OCI-LY1 (cell line): ENCODE measurements at regions not wholly inside any gene's neighbourhood (a gene's known extent, or its start where the extent isn't known, plus 50 kb on each side); places are given as distances from the start of the nearest gene placed in this dataset.

Source experiments
- EZH2 ChIP-seq: fragments of 200-600 bp; sonication (generic), shearing (Covaris generic); IDR thresholded peaks from 2 replicates; pipeline ENCODE4 v1.8.0; 2017; ENCODE audit warnings: borderline replicate concordance, mixed run types, mild to moderate bottlenecking, antibody characterized with exemption, low read length, moderate library complexity, mixed read lengths
- TF ChIP-seq, protein P1 (sequence below): fragments of 200-600 bp; sonication (generic), shearing (Covaris generic); IDR thresholded peaks from 2 replicates; pipeline ENCODE4 v1.5.1; 2017; ENCODE audit warnings: mild to moderate bottlenecking, antibody characterized with exemption, low read length, moderate library complexity, mixed read lengths

DNA sequence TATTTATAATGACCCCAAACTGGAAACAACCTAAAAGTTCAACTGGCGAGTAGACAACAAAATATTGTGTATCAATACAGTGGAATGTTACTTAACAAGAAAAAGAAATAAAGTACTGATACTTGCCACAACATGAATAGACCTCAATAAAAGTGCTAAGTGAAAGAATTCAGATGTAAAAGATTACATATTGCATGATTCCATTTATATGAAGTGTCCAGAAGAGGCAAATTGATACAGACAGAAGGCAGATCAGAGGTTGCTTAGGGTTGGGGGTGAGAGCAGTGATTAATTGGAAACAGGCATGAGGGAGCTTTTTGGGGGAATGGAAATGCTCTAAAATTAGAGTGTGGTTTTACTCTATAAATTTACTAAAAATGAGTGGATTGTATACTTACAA, 183.3 kb downstream of the SATB1 start:
- TF ChIP-seq, protein P1, sequence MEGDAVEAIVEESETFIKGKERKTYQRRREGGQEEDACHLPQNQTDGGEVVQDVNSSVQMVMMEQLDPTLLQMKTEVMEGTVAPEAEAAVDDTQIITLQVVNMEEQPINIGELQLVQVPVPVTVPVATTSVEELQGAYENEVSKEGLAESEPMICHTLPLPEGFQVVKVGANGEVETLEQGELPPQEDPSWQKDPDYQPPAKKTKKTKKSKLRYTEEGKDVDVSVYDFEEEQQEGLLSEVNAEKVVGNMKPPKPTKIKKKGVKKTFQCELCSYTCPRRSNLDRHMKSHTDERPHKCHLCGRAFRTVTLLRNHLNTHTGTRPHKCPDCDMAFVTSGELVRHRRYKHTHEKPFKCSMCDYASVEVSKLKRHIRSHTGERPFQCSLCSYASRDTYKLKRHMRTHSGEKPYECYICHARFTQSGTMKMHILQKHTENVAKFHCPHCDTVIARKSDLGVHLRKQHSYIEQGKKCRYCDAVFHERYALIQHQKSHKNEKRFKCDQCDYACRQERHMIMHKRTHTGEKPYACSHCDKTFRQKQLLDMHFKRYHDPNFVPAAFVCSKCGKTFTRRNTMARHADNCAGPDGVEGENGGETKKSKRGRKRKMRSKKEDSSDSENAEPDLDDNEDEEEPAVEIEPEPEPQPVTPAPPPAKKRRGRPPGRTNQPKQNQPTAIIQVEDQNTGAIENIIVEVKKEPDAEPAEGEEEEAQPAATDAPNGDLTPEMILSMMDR = no peak
- TF ChIP-seq EZH2 = no peak
